ENCODE measurements at regions not wholly inside any gene's neighbourhood (a gene's known extent, or its start where the extent isn't known, plus 50 kb on each side); places are given as distances from the start of the nearest gene placed in this dataset.

DNA sequence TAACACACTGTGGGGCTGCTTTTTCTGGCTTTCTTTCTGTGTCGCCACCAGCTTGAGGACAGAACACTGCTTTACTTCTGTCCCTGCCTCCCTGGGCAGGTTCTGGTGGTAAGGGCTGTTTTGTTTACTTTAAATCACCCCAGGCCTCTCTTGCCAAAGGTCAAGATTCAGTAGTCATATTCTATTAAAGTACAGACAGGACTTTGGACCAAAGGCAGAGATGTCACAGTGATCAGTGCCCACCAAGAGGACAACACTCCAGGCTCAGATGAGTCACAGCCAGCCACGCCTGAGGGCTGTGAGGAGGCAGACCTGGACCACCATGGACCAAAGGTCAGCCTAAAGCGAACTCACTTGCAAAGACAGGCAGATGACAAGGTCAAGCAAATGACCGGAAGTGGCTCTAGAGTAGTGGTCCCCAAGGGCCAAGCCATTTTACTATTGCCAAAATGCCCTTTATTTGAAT, 200.0 kb downstream of the RHOU start:
- DNase-seq: no peak
- Histone ChIP-seq H3K9me3 (ENCODE audit: control extremely low read depth in 1 of 5, control insufficient read depth in 4 of 5, insufficient read depth in 2 of 5, low read depth in 1 of 5, low read length in 4 of 5) (no peaks in the 10 kb centered on the region), H3K4me1 (ENCODE audit: control extremely low read depth in 1 of 4, control insufficient read depth in 4 of 4, insufficient read depth in 4 of 4, low read length in 3 of 4) (peaks cover 3 to 28% (median 20%) of the 10 kb centered on the region in 4 experiments), H3K27ac (ENCODE audit: insufficient read depth in 1 of 2, low read depth in 1 of 2, low read length in 2 of 2, poor library complexity in 1 of 2, severe bottlenecking in 2 of 2) (no peak overlapping the region), H3K27me3 (replicated peaks in 2 of 5; ENCODE audit: control insufficient read depth in 4 of 5, insufficient read depth in 5 of 5, low read length in 4 of 5) (peaks cover 0 to 4% (median 0%) of the 10 kb centered on the region in 5 experiments), H3K4me3 (ENCODE audit: control insufficient read depth in 1 of 7, extremely low read depth in 1 of 7, insufficient read depth in 4 of 7, low read depth in 2 of 7, low read length in 6 of 7) (no peak overlapping the region), H3K36me3 (ENCODE audit: control insufficient read depth in 4 of 4, insufficient read depth in 4 of 4, low read length in 3 of 4) (no peaks in the 10 kb centered on the region)
- POLR2A ChIA-PET: no interaction called here
- CTCF ChIA-PET: no interaction called here
- 100% methylated on average over 4 of the region's 4 CpGs for WGBS (ENCODE audit: insufficient coverage)

DNA sequence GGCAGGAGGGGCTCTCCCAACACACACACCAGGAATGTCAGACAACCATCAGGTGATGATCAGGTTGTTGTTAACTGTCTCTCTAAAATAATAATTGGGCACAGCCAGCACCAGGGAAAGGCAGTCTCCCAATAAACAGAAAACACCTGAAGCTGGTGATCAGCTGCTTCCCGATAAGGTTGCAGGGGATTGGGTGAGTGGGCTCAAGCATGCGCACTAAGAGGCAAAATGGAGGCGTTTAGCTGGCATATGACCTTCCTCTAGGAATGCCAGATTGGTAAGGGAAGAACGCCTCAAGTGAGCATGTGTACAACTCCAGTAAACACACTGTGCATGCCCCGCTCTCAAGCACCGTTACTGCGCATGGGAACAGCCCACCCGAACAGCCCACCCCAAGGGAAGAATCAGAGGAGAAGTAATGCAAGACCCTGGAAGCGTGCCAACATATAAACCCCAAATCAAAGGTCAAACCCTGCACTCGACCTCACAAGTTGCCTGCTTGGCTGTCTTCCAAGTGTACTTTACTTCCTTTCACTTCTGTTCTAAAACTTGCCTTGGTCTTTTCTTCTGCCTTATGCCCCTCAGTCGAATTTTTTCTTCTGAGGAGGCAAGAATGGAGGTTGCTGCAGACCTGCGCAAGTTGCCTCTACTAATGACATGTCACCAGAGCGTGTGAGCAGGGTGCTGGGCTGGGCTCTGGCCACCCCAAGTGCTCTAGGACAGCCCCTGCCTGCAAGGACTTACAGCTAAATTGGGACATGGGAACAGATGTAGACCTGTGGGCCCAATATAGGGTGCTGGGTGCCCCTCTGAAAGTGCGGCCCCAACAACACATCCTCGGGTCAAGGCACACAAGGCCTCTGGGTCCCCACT, 200.8 kb downstream of the RHOU start:
- ChIA-PET CTCF (no interaction called here), POLR2A (no interaction called here)
- Histone ChIP-seq H3K27ac (ENCODE audit: insufficient read depth in 1 of 2, low read depth in 1 of 2, low read length in 2 of 2, poor library complexity in 1 of 2, severe bottlenecking in 2 of 2) (no peak overlapping the region), H3K9me3 (ENCODE audit: control extremely low read depth in 1 of 5, control insufficient read depth in 4 of 5, insufficient read depth in 2 of 5, low read depth in 1 of 5, low read length in 4 of 5) (no peaks in the 10 kb centered on the region), H3K4me3 (ENCODE audit: control insufficient read depth in 1 of 7, extremely low read depth in 1 of 7, insufficient read depth in 4 of 7, low read depth in 2 of 7, low read length in 6 of 7) (no peak overlapping the region), H3K36me3 (ENCODE audit: control insufficient read depth in 4 of 4, insufficient read depth in 4 of 4, low read length in 3 of 4) (no peaks in the 10 kb centered on the region), H3K4me1 (ENCODE audit: control extremely low read depth in 1 of 4, control insufficient read depth in 4 of 4, insufficient read depth in 4 of 4, low read length in 3 of 4) (peaks cover 6 to 36% (median 22%) of the 10 kb centered on the region in 4 experiments), H3K27me3 (replicated peaks in 2 of 5; ENCODE audit: control insufficient read depth in 4 of 5, insufficient read depth in 5 of 5, low read length in 4 of 5) (peaks cover 0 to 2% (median 0%) of the 10 kb centered on the region in 5 experiments)
- WGBS (ENCODE audit: insufficient coverage): 82% methylated on average over 9 of the region's 15 CpGs
- peak in 2 of 3 donors; percentile 35 to 44 for DNase-seq

DNA sequence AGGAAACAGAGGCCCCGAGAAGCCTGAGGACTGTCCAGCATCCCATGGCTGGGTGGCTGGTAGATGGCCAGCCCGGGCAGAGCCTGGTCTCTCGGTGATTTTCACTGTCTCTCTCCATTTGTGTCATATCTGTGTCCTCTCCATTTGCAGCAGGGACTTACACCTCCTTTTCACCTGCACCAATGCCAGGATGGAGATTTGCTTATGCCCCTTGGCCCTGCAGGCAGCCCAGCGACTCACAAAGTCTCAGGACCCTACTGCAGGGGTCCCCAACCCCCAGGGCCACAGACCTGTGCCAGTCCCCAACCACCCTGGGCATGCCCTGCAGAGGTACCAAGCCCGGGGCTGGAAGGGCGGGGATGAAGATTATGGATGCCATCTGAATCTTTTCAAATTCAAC, 201.6 kb downstream of the RHOU start:
- Histone ChIP-seq H3K4me3 (ENCODE audit: control insufficient read depth in 1 of 7, extremely low read depth in 1 of 7, insufficient read depth in 4 of 7, low read depth in 2 of 7, low read length in 6 of 7) (no peak overlapping the region), H3K9me3 (ENCODE audit: control extremely low read depth in 1 of 5, control insufficient read depth in 4 of 5, insufficient read depth in 2 of 5, low read depth in 1 of 5, low read length in 4 of 5) (no peaks in the 10 kb centered on the region), H3K27me3 (replicated peaks in 2 of 5; ENCODE audit: control insufficient read depth in 4 of 5, insufficient read depth in 5 of 5, low read length in 4 of 5) (peaks cover 0 to 2% (median 0%) of the 10 kb centered on the region in 5 experiments), H3K27ac (ENCODE audit: insufficient read depth in 1 of 2, low read depth in 1 of 2, low read length in 2 of 2, poor library complexity in 1 of 2, severe bottlenecking in 2 of 2) (no peak overlapping the region), H3K4me1 (ENCODE audit: control extremely low read depth in 1 of 4, control insufficient read depth in 4 of 4, insufficient read depth in 4 of 4, low read length in 3 of 4) (peaks cover 12 to 43% (median 26%) of the 10 kb centered on the region in 4 experiments), H3K36me3 (ENCODE audit: control insufficient read depth in 4 of 4, insufficient read depth in 4 of 4, low read length in 3 of 4) (no peaks in the 10 kb centered on the region)
- WGBS (ENCODE audit: insufficient coverage): 100% methylated on average over 4 of the region's 6 CpGs
- POLR2A ChIA-PET: interaction anchor here (1.0 kb wide), 1 partner anchor 78 kb away, joined by 3 read pairs; no protein-coding TSS in a partner anchor
- CTCF ChIA-PET: no interaction called here
- no peak for DNase-seq

DNA sequence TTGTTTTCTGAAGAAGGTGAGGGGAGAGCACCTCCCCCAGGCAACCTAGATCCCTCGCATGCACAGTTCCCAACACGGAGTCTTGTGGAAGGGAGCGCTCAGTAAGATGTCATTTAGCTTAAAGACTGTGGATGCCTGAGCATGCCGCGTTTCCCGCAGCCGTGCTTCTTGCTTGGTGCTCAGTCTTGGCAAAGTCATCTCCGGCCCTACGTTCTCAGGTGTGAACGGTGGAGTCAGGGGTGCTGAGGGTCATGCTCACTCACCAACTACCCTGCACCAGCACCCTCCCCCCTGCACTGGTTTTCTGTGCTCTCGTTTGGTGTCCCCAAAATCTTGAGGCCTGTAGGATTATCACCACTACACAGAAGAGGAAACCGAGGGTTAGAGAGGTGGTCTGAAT, 202.1 kb downstream of the RHOU start:
- ChIA-PET POLR2A (interaction anchor here (1.0 kb wide), 1 partner anchor 77 kb away, joined by 3 read pairs; no protein-coding TSS in a partner anchor), CTCF (no interaction called here)
- Histone ChIP-seq H3K36me3 (ENCODE audit: control insufficient read depth in 4 of 4, insufficient read depth in 4 of 4, low read length in 3 of 4) (no peaks in the 10 kb centered on the region), H3K9me3 (ENCODE audit: control extremely low read depth in 1 of 5, control insufficient read depth in 4 of 5, insufficient read depth in 2 of 5, low read depth in 1 of 5, low read length in 4 of 5) (no peaks in the 10 kb centered on the region), H3K27me3 (replicated peaks in 2 of 5; ENCODE audit: control insufficient read depth in 4 of 5, insufficient read depth in 5 of 5, low read length in 4 of 5) (no peaks in the 10 kb centered on the region), H3K4me1 (ENCODE audit: control extremely low read depth in 1 of 4, control insufficient read depth in 4 of 4, insufficient read depth in 4 of 4, low read length in 3 of 4) (peaks cover 12 to 44% (median 27%) of the 10 kb centered on the region in 4 experiments), H3K4me3 (ENCODE audit: control insufficient read depth in 1 of 7, extremely low read depth in 1 of 7, insufficient read depth in 4 of 7, low read depth in 2 of 7, low read length in 6 of 7) (no peak overlapping the region), H3K27ac (ENCODE audit: insufficient read depth in 1 of 2, low read depth in 1 of 2, low read length in 2 of 2, poor library complexity in 1 of 2, severe bottlenecking in 2 of 2) (no peak overlapping the region)
- 100% methylated on average over 8 of the region's 12 CpGs for WGBS (ENCODE audit: insufficient coverage)
- no peak for DNase-seq

DNA sequence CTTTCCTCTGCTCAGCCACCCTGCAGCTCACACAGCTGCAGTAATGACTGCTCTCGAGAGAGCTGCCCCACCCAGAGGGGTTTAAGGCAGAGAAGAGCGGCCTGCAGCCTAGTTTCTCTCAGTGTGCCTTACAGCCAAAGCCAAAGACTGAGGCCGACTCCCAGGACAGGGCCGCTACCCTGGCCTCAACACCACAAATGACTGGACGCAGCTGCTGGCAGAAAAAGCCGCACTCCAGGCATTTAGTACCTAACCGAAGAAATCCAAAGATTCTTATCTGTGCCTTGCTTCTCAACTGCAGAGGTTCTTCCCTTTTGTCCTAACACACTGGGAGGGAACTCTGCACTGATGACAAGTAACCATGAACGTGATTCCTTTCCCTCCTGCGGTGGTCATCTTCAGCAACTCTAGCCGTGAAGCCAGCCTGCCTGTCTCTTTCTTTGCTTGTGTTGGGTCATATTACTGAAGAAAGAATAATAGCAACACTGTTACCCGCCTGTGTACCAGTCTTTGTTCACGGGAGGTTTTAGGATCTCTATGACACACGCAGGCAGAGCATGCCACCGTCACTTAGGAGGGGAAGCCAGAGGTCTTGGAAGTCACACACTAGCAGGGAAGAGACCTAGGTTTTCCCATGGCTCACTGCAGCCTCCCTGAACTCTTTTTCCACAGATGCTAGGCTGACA, 202.7 kb downstream of the RHOU start:
- DNase-seq: peak in 1 of 3 donors; percentile 18
- 70% methylated on average over 11 of the region's 14 CpGs for WGBS (ENCODE audit: insufficient coverage)
- peak overlapping the region in 1 of 7 experiments; percentile 43 for H3K4me3 ChIP-seq (ENCODE audit: control insufficient read depth in 1 of 7, extremely low read depth in 1 of 7, insufficient read depth in 4 of 7, low read depth in 2 of 7, low read length in 6 of 7)
- H3K36me3 ChIP-seq (ENCODE audit: control insufficient read depth in 4 of 4, insufficient read depth in 4 of 4, low read length in 3 of 4): no peaks in the 10 kb centered on the region
- no peaks in the 10 kb centered on the region for H3K27me3 ChIP-seq (replicated peaks in 2 of 5; ENCODE audit: control insufficient read depth in 4 of 5, insufficient read depth in 5 of 5, low read length in 4 of 5)
- no peak overlapping the region for H3K27ac ChIP-seq (ENCODE audit: insufficient read depth in 1 of 2, low read depth in 1 of 2, low read length in 2 of 2, poor library complexity in 1 of 2, severe bottlenecking in 2 of 2)
- H3K4me1 ChIP-seq (ENCODE audit: control extremely low read depth in 1 of 4, control insufficient read depth in 4 of 4, insufficient read depth in 4 of 4, low read length in 3 of 4): peaks cover 12 to 44% (median 27%) of the 10 kb centered on the region in 4 experiments
- ChIA-PET POLR2A (interaction anchor here (0.6 to 1.0 kb wide), 2 partner anchors 10 to 77 kb away, joined by 3 read pairs; no protein-coding TSS in a partner anchor), CTCF (no interaction called here)
- H3K9me3 ChIP-seq (ENCODE audit: control extremely low read depth in 1 of 5, control insufficient read depth in 4 of 5, insufficient read depth in 2 of 5, low read depth in 1 of 5, low read length in 4 of 5): no peaks in the 10 kb centered on the region

GRCh38 chr1:228938537-228938901, 203.2 kb downstream of the RHOU start:
- ChIA-PET CTCF (no interaction called here), POLR2A (interaction anchor here (0.6 kb wide), 1 partner anchor 10 kb away, joined by 3 read pairs; no protein-coding TSS in a partner anchor)
- H3K27ac ChIP-seq (ENCODE audit: insufficient read depth in 1 of 2, low read depth in 1 of 2, low read length in 2 of 2, poor library complexity in 1 of 2, severe bottlenecking in 2 of 2): no peak overlapping the region

More at GRCh38 chr1:228938537-228938901, 203.2 kb downstream of the RHOU start:
- Histone ChIP-seq H3K36me3 (ENCODE audit: control insufficient read depth in 4 of 4, insufficient read depth in 4 of 4, low read length in 3 of 4) (no peaks in the 10 kb centered on the region), H3K27me3 (replicated peaks in 2 of 5; ENCODE audit: control insufficient read depth in 4 of 5, insufficient read depth in 5 of 5, low read length in 4 of 5) (no peaks in the 10 kb centered on the region), H3K4me3 (ENCODE audit: control insufficient read depth in 1 of 7, extremely low read depth in 1 of 7, insufficient read depth in 4 of 7, low read depth in 2 of 7, low read length in 6 of 7) (peak overlapping the region in 2 of 7 experiments; percentile 17 to 43), H3K9me3 (ENCODE audit: control extremely low read depth in 1 of 5, control insufficient read depth in 4 of 5, insufficient read depth in 2 of 5, low read depth in 1 of 5, low read length in 4 of 5) (no peaks in the 10 kb centered on the region), H3K4me1 (ENCODE audit: control extremely low read depth in 1 of 4, control insufficient read depth in 4 of 4, insufficient read depth in 4 of 4, low read length in 3 of 4) (peaks cover 12 to 44% (median 27%) of the 10 kb centered on the region in 4 experiments)
- 3% methylated on average over 8 of the region's 8 CpGs for WGBS (ENCODE audit: insufficient coverage)
- peak in 2 of 3 donors; percentile 40 to 58 for DNase-seq
